HCT116 (cell line): ENCODE measurements at regions not wholly inside any gene's neighbourhood (a gene's known extent, or its start where the extent isn't known, plus 50 kb on each side); places are given as distances from the start of the nearest gene placed in this dataset.

Experiments used
- ATAC-seq: fragments of 200-7000 bp; cut with Tn5 transposase; 2 replicates; pipeline ENCODE4 v1.9.1; 2020; ENCODE audit warnings: mild to moderate bottlenecking, moderate library complexity
- BruUV-seq: library from RNA; stranded (reverse); fragments of 400-500 nt; replicated peaks from 2 replicates; lab custom pipeline; 2021; lab: Mats Ljungman, UMichigan
- CTCF ChIA-PET: fragments of 300-600 bp; sonication (Branson Sonifier 250); formaldehyde crosslinking; loops from one replicate; lab custom pipeline; 2021; ENCODE audit warnings: antibody characterized with exemption; lab: Charles Lee
- POLR2A ChIA-PET: fragments of 300-600, 350-600 bp; sonication (Branson Sonifier 250); formaldehyde crosslinking; loops from one replicate; lab custom pipeline; 2021; ENCODE audit warnings: antibody characterized with exemption; lab: Charles Lee
- RAD21 ChIA-PET, 2 experiments: fragments of 300-600 bp; sonication (Branson Sonifier 250); formaldehyde crosslinking; loops; one replicate each; lab custom pipeline; 2023; ENCODE audit warnings: low total read pairs in 2 of 2; ENCODE audit not compliant: uncharacterized antibody in 2 of 2, unreplicated experiment in 2 of 2, low non-redundant PET in 1 of 2; lab: Charles Lee
- DNase-seq: peaks from one replicate; pipeline ENCODE4 v3.0.0-alpha.2; 2010; ENCODE audit warnings: low read depth, low spot score
- H2AFZ ChIP-seq: fragments of 200-600 bp; shearing (Covaris generic), sonication (generic); 2 replicates; pipeline ENCODE4 v1.6.1; 2017; ENCODE audit warnings: low read depth, mixed run types, mixed read lengths, antibody characterized with exemption, low read length; ENCODE audit not compliant: poor library complexity, severe bottlenecking
- H3K27ac ChIP-seq: 2 replicates; pipeline ENCODE4 v1.5.1; 2012; ENCODE audit warnings: low read depth, low read length
- H3K27me3 ChIP-seq: fragments of 200-600 bp; sonication (generic); 2 replicates; pipeline ENCODE4 v1.6.1; 2016; ENCODE audit warnings: mixed run types, low read length, mixed read lengths; ENCODE audit not compliant: insufficient read depth
- H3K36me3 ChIP-seq, 2 experiments: fragments of 200-500 bp in 1 of 2; fragments of 200-600 bp in 1 of 2; sonication (Bioruptor generic) in 1 of 2; sonication (generic) in 1 of 2; 2 replicates each; pipeline versions ENCODE4 v1.5.1 to v1.6.1; 2014 to 2016; ENCODE audit warnings: low read length in 2 of 2, inconsistent platforms in 1 of 2, mixed read lengths in 1 of 2, mixed run types in 1 of 2; ENCODE audit not compliant: insufficient read depth in 2 of 2, control insufficient read depth in 1 of 2
- H3K4me1 ChIP-seq, 2 experiments: fragments of 200-600 bp in 1 of 2; sonication (generic) in 1 of 2; 2 replicates each; pipeline versions ENCODE4 v1.5.1 to v1.6.1; 2012 to 2017; ENCODE audit warnings: low read length in 2 of 2, inconsistent platforms in 1 of 2, mild to moderate bottlenecking in 1 of 2, mixed read lengths in 1 of 2, mixed run types in 1 of 2, moderate library complexity in 1 of 2; ENCODE audit not compliant: insufficient read depth in 2 of 2, control insufficient read depth in 1 of 2
- H3K4me2 ChIP-seq: fragments of 200-600 bp; sonication (generic); 2 replicates; pipeline ENCODE4 v1.6.1; 2017; ENCODE audit warnings: mixed run types, low read length, mixed read lengths
- H3K4me3 ChIP-seq, 2 experiments: fragments of 200-600 bp in 1 of 2; sonication (generic) in 1 of 2; replicated peaks in 1 of 2; 2 replicates each; pipeline ENCODE4 v1.5.1; 2011 to 2016; ENCODE audit warnings: low read length in 2 of 2, control low read depth in 1 of 2, low read depth in 1 of 2, mild to moderate bottlenecking in 1 of 2, mixed read lengths in 1 of 2, mixed run types in 1 of 2
- H3K79me2 ChIP-seq: fragments of 200-600 bp; sonication (generic); 2 replicates; pipeline ENCODE4 v1.6.1; 2017; ENCODE audit warnings: mild to moderate bottlenecking, mixed run types, low read length, moderate library complexity, mixed read lengths; ENCODE audit not compliant: insufficient read depth
- H3K9ac ChIP-seq: fragments of 200-600 bp; sonication (generic); 2 replicates; pipeline ENCODE4 v1.6.1; 2016; ENCODE audit warnings: low read length, mixed read lengths
- H3K9me2 ChIP-seq: fragments of 200-600 bp; sonication (generic), shearing (Covaris generic); 2 replicates; pipeline ENCODE4 v1.6.1; 2017; ENCODE audit warnings: mixed run types, mild to moderate bottlenecking, moderate library complexity; ENCODE audit not compliant: insufficient read depth
- H3K9me3 ChIP-seq, 2 experiments: fragments of 200-500 bp in 1 of 2; fragments of 200-600 bp in 1 of 2; sonication (Bioruptor generic) in 1 of 2; sonication (generic) in 1 of 2; 2 replicates each; pipeline ENCODE4 v1.6.1; 2014 to 2017; ENCODE audit warnings: low read length in 2 of 2, mixed read lengths in 2 of 2, inconsistent platforms in 1 of 2, low read depth in 1 of 2, mild to moderate bottlenecking in 1 of 2, mixed run types in 1 of 2, moderate library complexity in 1 of 2; ENCODE audit not compliant: control insufficient read depth in 1 of 2, insufficient read depth in 1 of 2
- H4K20me1 ChIP-seq: fragments of 200-600 bp; sonication (generic), shearing (Covaris generic); 2 replicates; pipeline ENCODE4 v1.6.1; 2017; ENCODE audit warnings: mixed run types, mild to moderate bottlenecking, moderate library complexity; ENCODE audit not compliant: insufficient read depth
- EGR1 ChIP-seq: IDR thresholded peaks from 2 replicates; pipeline ENCODE4 v1.6.1; 2012; ENCODE audit warnings: low read depth
- POLR2A ChIP-seq: IDR thresholded peaks from 2 replicates; pipeline ENCODE4 v1.7.0; 2011; ENCODE audit warnings: borderline replicate concordance; ENCODE audit not compliant: insufficient read depth, insufficient read length; ENCODE audit errors: extremely low read depth
- RAD21 ChIP-seq: IDR thresholded peaks from 2 replicates; pipeline ENCODE4 v1.6.1; 2012; ENCODE audit warnings: low read depth, mild to moderate bottlenecking
- SP1 ChIP-seq: IDR thresholded peaks from 2 replicates; pipeline ENCODE4 v1.6.1; 2012; ENCODE audit warnings: low read depth
- TCF7L2 ChIP-seq: IDR thresholded peaks from 2 replicates; pipeline ENCODE4 v1.7.0; 2011; ENCODE audit warnings: borderline replicate concordance, inconsistent platforms; ENCODE audit not compliant: insufficient read depth, insufficient read length; ENCODE audit errors: extremely low read depth
- ZNF274 ChIP-seq: fragments of 200-500 bp; sonication (Bioruptor generic); IDR thresholded peaks from 2 replicates; pipeline ENCODE4 v1.6.1; 2014; ENCODE audit warnings: mild to moderate bottlenecking, low read depth, low read length, inconsistent platforms
- intact Hi-C: fragments of 100-400 bp; cut with micrococcal nuclease; formaldehyde crosslinking; loops from 2 replicates; pipeline ENCODE4 v1.10.0; 2022
- TF ChIP-seq, protein P1 (sequence below): IDR thresholded peaks from 2 replicates; pipeline ENCODE4 v1.6.1; 2012
- TF ChIP-seq, protein P2 (sequence below), 3 experiments: fragments of 200-600 bp in 1 of 3; sonication (generic) in 1 of 3; IDR thresholded peaks in 2 of 3; conservative IDR thresholded peaks in 1 of 3; 2 replicates each; pipeline ENCODE4 v1.5.1; 2012 to 2017; ENCODE audit warnings: low read depth in 2 of 3, low read length in 2 of 3, antibody characterized with exemption in 1 of 3, borderline replicate concordance in 1 of 3, control low read depth in 1 of 3, mild to moderate bottlenecking in 1 of 3, mixed read lengths in 1 of 3, mixed run types in 1 of 3, moderate library complexity in 1 of 3; ENCODE audit not compliant: insufficient read depth in 1 of 3

DNA sequence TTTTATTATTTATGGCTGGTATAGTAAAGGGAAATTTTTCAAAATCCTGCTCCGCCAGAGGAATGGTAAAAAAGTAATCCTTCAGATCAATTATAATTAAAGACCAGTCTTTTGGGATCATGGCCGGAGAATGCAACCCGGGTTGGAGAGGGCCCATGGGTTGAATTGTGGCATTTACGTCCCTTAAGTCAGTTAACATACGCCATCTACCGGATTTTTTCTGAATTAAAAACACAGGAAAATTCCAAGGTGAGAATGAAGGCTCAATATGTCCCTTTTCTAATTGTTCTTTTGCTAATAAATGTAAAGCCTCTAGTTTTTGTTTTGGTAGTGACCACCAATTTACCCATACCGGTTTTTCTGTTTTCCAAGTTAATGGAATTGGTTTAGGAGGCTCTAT is 602.8 kb downstream of the ALG10 start:
- intact Hi-C loops: loop anchor here (1.0 to 2.0 kb wide), 2 partner anchors 502 to 587 kb away; no protein-coding TSS in a partner anchor

DNA sequence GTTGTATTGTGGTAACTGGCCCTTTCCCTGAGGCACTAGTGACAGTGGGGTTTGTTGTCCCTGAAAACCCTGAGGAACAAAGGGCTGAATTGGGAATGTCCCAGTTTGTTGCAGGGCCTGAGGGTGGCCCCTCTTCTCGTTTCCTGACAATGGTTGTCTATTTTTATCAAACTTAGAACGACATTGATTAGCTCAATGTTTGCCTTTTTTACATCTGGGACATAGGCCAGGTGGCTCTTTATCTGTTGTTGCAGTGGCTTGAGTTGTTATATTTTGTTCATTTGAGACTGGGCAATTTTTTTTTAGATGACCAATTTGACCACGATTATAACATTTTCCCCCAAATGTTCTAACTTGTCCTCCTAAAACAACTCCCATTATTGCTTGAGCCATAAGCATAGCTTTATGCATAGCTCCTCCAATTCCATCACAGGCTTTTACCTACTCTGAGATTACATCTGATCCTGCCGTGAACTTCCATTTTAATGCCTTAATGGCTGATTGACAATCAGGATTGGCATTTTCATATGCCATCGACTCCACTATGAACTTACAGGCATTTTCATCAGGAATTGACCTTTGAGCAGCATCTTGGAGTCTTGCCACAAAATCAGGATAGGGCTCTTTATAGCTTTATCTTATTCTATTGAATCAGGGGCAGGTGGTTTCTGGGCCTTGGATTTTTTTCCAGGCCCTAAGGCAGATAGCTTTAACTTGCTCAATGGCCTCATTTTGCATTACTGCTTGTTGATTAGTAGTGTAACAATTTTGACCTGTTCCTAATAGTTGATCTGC is 604.3 kb downstream of the ALG10 start:
- H3K9ac ChIP-seq: no peak overlapping the region
- ATAC-seq (no peak), DNase-seq (no peak)
- TF ChIP-seq ZNF274: no peak
- TF ChIP-seq, protein P1, sequence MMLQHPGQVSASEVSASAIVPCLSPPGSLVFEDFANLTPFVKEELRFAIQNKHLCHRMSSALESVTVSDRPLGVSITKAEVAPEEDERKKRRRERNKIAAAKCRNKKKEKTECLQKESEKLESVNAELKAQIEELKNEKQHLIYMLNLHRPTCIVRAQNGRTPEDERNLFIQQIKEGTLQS: no peak
- no peak for TF ChIP-seq SP1
- no peak for TF ChIP-seq TCF7L2
- peaks cover 0 to 12% of the 10 kb centered on the region in 2 experiments; a peak in 2 of 4 replicates for H3K9me3 ChIP-seq
- CTCF ChIA-PET: no interaction called here
- H3K4me1 ChIP-seq: no peaks in the 10 kb centered on the region
- RAD21 ChIA-PET: no interaction called here
- no peaks in the 10 kb centered on the region for H3K79me2 ChIP-seq
- H3K4me3 ChIP-seq: no peak overlapping the region
- H3K9me2 ChIP-seq: no peaks in the 10 kb centered on the region
- no peaks in the 10 kb centered on the region for H3K27me3 ChIP-seq
- intact Hi-C loops: no loop called here
- no peaks in the 10 kb centered on the region for H3K36me3 ChIP-seq
- no peak overlapping the region for H3K4me2 ChIP-seq
- POLR2A ChIA-PET: no interaction called here
- H3K27ac ChIP-seq: no peak overlapping the region
- no TSS peak for BruUV-seq
- no peak overlapping the region for H2AFZ ChIP-seq
- no peaks in the 10 kb centered on the region for H4K20me1 ChIP-seq

More for the DNA sequence above, 602.8 kb downstream of the ALG10 start:
- H3K9ac ChIP-seq: no peak overlapping the region
- no peaks in the 10 kb centered on the region for H3K9me2 ChIP-seq
- H3K27me3 ChIP-seq: no peaks in the 10 kb centered on the region
- ATAC-seq (no peak), DNase-seq (peak; percentile 7)
- RAD21 ChIA-PET: no interaction called here
- H3K79me2 ChIP-seq: no peaks in the 10 kb centered on the region
- no peaks in the 10 kb centered on the region for H4K20me1 ChIP-seq
- no peak overlapping the region for H3K4me3 ChIP-seq
- CTCF ChIA-PET: no interaction called here
- H3K27ac ChIP-seq: no peak overlapping the region
- no peaks in the 10 kb centered on the region for H3K4me1 ChIP-seq
- H3K9me3 ChIP-seq: peaks cover 0 to 12% of the 10 kb centered on the region in 2 experiments; a peak in 1 of 4 replicates
- no peak overlapping the region for H2AFZ ChIP-seq
- TF ChIP-seq POLR2A (no peak), RAD21 (peak; percentile 37), SP1 (no peak), EGR1 (no peak)
- TF ChIP-seq, protein P2, sequence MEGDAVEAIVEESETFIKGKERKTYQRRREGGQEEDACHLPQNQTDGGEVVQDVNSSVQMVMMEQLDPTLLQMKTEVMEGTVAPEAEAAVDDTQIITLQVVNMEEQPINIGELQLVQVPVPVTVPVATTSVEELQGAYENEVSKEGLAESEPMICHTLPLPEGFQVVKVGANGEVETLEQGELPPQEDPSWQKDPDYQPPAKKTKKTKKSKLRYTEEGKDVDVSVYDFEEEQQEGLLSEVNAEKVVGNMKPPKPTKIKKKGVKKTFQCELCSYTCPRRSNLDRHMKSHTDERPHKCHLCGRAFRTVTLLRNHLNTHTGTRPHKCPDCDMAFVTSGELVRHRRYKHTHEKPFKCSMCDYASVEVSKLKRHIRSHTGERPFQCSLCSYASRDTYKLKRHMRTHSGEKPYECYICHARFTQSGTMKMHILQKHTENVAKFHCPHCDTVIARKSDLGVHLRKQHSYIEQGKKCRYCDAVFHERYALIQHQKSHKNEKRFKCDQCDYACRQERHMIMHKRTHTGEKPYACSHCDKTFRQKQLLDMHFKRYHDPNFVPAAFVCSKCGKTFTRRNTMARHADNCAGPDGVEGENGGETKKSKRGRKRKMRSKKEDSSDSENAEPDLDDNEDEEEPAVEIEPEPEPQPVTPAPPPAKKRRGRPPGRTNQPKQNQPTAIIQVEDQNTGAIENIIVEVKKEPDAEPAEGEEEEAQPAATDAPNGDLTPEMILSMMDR (IDR thresholded peaks at IDR 0.05 in 2 of 3, conservative IDR thresholded peaks at IDR 0.05 in 1 of 3; ENCODE audit: borderline replicate concordance in 1 of 3, insufficient read depth in 1 of 3, low read depth in 2 of 3, low read length in 2 of 3): peak in 2 of 3 experiments; percentile 21 to 44; a peak in 4 of 6 replicates
- no TSS peak for BruUV-seq
- POLR2A ChIA-PET: no interaction called here
- H3K36me3 ChIP-seq: no peaks in the 10 kb centered on the region
- no peak overlapping the region for H3K4me2 ChIP-seq
